ENCODE measurements at regions not wholly inside any gene's neighbourhood (a gene's known extent, or its start where the extent isn't known, plus 50 kb on each side); places are given as distances from the start of the nearest gene placed in this dataset.
"Not testable (repeated sequence)": the region's sequence is repeated elsewhere in the genome, so short reads cannot be mapped to it uniquely, and the experiment has no call there.

DNA sequence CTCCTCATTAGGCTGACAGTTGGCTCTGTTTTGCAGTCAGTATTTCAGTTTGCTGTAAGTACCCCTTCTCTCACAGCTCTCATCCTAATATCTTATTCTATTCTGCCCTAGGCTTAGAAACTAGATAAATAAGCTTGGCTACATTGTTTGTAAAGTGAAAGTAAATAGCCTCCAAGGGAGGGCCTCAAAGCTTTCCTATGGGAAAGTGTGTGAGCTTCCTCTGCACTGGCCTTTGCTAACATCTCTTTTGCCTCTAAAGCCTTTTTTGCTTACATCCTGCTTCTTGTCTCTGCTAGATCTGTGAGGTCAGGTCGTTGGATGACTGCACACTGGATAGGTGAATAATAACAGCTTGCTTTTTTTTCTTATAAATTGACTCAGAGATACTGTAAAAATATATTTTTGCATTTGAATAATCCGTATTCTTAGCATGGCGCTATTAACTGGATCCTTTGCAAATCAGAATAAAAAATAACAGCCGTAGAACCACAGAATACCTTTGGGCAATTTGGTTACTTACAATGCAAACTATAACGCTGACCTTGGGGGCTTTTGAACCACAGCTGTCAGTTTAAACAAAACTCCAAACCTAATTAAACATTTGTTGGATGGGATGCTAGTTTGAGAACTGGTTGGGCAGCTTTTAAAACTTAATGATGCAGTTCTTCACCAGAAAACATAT is 55.1 kb downstream of the TTC6 start:
- no peak for DNase-seq

DNA sequence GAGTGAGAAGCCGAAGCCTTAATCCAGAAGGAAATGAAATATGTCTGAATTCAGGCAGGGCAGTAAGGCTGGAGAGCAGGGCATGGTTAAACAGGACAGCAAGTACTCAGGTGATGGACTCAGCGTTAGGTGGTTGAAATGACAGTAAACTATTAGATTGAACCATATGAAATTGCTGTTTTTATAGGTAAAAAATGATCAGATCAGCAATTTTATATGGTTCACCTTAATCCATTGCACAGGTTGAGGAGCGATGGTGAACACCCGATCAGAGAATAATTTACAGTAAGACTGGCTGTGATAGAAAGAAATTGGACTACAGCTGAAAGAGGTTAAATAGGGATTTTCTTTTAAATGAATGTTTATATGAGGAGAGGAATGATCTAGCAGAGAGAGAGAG is 56.6 kb downstream of the TTC6 start:
- DNase-seq: no peak

DNA sequence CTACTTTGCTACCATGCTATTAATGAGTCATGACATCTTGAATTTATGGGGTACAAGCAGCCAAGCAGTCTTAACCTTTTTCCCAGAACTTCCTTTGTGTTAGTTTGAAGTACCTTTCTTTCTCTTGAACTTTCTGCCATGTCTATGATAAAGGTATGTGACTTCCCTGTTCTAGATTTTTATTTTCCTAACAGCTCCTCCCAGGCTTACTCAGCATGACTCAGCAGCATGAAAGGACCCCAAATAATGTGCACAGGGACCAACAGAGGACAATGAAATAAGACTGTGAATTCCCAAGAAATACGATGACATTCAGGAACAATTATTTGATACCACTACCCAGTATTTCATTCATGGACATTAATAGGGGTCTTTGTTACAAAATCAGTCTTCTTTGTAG is 60.0 kb downstream of the TTC6 start:
- no peak for DNase-seq

DNA sequence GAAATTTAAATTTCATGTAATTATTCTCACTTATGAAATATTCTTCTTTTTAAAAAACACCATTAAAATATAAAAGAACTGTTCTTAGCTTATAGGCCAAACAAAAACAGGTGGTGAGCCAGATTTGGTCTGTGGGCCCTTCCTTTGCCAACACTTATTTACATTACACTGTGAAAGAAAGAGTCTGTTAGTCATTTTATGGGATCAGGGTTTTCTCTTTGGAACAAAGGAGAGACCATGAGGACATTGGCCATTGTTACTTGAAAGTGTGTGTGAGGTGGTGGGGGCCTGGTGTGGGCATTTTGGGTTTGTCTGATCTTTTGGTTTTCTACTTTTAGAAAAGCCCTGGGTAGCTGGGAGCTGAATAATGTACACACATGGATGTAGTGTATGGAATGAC is 62.7 kb downstream of the TTC6 start:
- no peak for DNase-seq

DNA sequence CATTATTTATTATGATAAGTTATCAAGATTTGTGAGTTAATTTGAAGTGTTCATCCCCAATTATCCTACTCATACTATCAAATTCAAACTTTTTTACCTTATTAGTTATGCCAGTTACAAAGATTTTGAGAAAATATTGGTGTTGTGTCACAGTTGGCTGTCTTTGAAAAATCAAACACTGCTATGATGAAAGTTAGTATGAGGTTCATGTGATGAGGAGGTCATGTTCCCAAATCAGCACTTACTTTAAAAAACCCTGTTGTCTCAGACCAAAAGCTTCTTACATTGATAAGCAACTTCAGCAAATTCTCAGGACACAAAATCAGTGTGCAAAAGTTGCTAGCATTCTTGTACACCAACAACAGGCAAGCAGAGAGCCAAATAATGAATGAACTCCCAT is 68.1 kb downstream of the TTC6 start:
- DNase-seq: no peak

DNA sequence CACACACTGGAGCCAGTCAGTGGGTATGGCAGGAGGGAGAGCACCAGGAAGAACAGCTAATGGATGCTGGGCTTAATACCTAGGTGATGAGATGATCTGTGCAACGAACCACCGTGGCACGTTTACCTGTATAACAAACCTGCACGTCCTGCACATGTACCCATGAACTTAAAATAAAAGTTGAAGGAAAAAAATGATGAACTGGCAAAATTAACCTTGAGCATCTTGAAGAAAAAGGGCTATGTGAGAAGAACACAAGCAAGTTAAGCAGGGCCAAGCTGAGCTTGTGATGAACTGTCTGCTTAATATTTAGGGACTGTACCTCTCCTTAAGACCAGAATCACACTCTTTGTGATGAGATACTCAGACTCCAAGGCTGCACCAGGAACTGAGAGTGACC is 70.0 kb downstream of the TTC6 start:
- DNase-seq: no peak

DNA sequence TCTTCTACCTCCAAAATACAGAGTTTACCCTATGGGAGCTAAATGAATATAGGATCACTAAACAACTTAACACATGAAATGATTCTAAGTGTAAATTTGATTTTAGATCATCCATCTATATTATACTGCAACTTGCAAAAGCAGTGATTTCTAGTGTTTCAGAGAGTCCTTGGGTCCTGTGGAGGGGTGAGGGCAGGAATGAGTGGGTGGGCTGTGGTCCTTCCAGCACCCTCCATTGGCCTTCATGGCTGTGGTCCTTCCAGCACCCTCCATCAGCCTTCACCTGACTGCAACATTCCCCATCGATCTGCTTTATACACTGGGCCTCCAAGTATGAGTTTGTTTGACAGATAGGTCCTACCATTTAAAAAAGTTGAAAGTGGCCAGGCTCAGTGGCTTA is 70.5 kb downstream of the TTC6 start:
- no peak for DNase-seq

DNA sequence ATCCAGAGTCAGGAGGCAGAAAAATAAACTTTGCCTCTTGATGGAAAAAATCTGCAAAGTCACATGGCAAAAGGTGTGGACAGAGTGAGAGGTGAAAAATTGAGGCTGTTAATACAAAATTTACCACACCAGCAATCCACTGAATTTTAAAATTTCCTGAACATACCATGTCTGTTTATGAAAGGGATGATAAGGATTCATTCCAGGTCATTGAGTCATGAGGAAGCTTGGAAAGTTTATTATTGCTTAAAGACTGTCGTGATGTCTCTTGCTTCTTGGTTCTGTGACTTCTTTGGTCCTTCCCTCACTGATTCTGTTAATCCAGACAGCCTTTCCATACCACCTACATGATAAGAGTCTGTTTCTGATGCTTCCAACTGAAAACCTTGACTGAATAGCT is 73.2 kb downstream of the TTC6 start:
- no peak for DNase-seq

DNA sequence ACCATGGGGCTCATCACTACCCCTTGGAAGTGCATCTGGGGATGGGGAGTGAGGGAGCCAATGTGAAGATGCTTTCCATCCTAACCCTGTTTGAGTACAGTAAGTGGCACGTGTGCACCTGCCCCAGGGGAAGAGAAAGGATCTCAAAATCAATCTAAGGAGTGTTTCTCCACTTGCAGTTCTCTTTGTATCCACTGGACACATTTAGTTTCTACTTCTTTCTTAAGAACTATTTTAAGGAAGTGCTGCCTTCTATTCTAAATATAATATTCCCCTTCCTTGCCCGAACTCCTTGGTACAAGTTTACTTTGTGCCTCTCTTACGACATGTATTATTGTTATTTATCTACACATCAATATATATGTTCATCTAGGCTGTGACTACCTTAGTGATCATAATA is 73.8 kb downstream of the TTC6 start:
- no peak for DNase-seq

DNA sequence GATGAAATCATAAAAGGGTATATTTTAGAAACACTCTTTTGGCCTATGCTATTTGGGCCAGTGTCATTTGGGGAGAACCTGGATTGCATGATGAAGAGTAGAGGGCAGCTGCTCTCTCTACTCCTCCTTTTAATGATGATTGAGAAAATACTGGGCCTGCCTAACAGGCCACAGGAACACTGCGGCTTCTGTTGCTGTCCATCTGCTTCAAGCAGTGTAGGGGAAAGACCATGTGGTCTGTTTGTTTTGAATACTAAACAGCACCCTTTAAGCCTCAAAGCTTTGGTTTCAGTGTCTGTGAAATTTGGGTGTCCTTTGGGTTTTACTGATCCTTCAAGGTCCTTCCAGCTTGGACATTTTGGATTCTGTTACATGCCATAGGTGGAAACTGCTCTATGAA is 78.0 kb downstream of the TTC6 start:
- DNase-seq: no peak

DNA sequence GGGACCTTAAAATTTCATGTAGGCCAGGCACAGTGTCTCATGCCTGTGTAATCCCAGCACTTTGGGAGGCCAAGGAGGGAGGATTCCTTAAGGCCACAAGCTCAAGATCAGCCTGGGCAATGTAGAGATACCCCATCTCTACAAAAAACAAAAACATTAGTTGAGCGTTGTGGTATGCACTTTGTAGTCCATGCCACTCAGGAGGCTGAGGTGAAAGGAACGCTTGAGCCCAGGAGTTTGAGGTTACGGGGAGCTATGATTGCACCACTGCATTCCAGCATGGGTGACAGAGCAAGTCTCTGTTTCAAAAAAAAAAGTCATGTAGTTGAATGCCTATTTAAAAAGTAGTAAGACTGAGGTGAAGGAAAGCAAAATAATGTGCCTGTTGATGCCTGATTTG is 83.5 kb downstream of the TTC6 start:
- DNase-seq: no peak

DNA sequence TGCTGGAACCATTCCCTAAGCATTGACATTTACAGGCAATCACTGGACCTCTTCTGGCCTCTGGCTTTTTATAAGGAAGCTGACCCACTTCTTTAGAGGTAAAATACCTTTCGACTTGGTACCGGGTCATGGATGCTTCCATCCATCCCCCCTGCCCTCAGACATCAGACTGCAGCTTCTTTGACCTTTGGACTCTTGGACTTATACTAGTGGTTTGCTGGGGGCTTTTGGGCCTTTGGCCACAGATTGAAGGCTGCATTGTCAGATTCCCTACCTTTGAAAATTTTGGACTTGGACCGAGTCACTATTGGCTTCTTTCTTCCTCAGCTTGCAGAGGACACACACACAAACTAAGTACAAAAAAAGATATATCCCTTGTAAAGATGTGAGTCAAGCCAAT is 86.1 kb downstream of the TTC6 start:
- no peak for DNase-seq

DNA sequence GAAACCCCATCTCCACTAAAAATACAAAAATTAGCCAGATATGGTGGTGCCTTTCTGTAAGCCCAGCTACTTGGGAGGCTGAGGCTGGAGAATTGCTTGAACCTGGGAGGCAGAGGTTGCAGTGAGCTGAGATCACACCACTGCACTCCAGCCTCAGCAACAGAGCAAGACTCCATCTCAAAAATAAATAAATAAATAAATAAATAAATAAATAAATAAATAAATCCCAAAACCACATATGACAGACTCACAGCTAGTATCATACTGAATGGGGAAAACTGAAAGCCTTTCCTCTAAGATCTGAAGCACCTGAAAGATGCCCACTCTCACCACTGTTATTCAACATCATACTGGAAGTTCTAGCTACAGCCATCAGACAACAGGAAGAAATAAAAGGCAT is 97.3 kb downstream of the TTC6 start:
- not testable (repeated sequence) for DNase-seq

DNA sequence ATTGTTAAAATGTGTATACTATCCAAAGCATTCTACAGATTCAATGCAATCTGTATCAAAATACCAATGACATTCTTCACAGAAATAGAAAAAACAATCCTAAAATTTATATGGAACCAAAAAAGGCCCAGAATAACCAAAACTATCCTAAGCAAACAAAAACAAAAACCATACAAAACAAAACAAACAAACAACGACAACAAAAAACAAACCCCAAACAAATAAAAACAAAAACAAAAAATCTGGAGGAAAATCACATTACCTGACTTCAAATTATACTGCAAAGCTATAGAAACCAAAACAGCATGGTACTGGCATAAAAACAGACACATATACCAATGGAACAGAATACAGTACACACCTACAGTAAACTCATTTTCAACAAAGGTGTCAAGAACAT is 98.0 kb downstream of the TTC6 start:
- not testable (repeated sequence) for DNase-seq

DNA sequence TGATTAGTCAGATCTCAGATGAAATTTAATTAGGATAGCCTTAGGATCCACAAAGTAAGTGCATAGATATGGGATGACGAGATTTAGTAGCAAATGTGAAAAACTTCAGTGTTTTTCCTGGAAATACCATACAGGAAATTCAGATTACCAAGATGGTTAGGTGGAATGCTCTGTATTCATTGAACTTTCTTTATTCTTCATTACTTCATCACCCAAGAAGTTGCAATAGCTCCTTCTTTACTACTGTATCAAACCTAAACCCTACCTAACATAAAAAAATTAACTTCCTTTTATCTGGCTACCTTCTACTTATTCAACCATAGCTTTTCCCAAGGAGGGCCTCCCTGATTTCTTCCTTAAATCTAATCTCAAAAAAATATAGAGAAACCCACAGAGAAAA is 100.4 kb downstream of the TTC6 start:
- no peak for DNase-seq

DNA sequence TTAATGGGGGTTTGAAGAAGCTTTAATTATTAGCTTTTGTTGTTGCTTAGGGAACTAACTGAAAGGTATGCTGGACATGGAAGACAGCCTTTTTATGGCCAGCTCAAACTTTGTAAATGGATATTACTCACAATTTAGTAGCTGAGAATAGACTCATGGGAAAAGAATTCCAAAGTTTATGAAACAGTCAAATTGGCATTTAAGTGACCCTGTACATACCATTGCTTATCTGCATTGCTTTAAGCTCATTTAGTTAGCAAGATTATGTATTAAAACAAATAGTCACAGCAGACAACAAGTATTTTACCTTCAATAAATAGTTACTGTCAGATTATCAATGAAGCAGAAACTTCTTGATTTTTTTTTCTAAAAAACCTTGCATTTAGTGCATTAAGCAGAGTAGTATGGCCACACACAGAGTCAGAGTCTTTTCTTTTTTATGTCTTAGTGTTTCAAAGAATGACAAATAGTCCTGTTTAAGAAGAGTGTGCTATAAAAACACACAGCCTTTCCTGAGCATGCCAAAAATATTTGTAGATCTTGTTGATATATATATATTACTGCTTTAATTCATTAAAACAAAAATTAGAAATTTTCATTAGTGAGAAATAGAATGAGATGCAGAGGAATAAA is 102.2 kb downstream of the TTC6 start:
- no peak for DNase-seq

DNA sequence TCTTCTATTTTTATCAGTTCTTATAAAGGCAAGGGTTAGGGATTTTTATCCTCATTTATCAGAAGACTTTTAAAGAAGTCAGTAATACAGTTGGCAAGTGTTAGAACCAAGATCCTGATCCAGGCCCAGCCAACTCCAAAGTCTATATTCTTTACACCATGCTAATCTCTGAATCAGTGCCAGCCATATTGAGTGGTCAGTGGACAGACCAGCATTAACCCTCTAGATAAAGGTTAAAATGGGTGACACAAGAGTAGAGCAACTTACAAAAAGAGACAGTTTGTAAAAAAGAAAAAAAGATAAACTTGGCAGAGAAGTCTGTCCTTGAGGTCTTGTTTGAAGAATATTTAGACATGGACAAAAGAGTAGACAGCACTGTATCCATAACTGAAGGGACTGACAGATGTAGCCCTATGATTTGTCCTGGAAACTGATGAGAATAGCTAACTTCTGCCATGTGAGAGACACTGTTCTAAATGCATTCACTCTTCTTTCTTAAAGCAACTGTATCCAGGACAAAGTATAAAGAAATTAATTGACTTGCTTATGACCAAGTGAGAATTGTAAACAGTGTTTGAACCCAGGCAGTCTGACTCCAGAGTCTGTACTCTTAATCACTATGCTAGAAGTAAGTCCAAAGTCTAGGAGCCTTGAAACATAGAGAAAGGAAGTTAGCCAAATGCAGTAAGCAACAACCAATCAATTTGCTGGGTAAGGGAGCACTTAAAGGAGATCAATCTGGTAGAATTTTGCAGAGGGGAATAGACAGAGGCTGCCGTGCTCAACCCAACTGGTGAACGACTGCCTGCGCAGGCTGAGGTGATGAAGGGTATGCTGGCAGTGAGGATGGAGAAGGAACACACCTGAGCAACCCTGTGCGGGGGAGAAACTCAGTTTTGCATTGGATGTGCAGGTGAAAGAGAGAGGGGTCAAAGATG is 103.7 kb downstream of the TTC6 start:
- DNase-seq: no peak

DNA sequence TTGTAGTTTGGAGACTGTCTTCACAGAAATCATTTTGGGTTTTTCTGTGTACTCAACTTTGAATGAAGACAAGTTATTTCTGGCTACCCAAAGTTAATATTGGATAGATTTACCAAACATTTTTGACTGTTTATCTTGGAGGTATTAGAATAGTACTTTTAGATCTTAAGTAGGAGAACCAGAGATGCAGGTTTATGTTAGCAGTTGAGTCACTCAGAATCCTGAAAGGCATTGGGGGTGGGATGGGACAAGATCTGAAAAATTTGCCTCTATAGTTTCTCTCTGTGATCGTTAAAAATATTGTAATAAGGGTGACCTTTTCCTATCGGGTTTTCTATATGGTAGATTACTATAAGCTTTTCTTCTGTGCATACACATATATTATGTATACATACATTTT is 112.3 kb downstream of the TTC6 start:
- no peak for DNase-seq

DNA sequence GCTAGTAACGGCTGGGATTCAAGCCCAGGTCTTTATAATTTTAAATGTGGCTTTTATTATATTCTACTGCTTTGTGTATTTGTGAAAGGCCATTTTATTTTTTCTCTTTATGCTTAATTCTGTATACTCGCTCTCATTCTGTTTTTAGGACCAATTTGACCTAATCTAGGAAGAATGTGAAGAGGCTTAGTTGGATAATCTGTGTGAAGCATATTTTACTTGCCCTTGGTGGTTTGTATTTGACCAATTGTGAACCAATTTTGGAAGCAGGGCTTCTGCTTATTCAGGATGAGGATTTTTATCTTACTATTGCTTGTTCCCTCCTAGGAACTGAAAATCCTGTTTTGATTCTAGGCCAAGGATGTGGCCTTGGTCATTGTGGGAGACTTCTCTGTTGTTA is 113.1 kb downstream of the TTC6 start:
- DNase-seq: no peak

DNA sequence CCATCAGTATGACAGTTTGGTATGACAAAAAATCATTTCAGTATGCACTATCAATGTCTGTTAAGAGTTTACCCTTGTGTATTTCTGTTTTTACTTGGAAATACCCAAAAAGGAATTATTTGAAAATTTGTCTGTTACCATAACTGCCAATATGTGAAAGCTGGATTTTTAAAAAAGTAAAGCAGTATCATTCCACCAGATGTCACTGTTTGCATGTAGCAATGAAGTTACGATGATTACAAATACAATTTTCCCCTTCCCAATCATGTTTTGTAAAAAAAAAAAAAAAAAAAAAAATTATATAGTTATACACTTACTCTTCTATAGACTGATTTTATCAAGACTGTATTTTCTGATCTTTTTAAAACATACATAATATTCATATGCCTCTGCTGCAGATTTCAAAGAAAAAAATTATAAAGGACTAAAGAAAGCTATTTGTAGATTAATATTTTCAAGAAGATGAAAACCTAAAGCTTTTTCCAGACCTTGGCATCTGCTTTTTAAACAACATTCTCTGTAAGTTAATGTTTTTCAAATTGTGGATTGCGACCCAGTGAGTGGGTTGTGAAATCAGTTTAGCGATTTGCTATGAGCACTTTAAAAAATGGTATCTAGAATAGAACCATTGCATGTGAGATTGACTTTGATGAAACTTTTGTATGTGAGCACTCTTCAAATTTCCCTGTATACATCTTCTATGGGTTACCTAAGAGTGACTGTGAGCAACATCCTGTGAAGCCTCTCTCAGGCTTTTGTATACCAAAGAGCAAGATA is 114.2 kb downstream of the TTC6 start:
- DNase-seq: no peak

DNA sequence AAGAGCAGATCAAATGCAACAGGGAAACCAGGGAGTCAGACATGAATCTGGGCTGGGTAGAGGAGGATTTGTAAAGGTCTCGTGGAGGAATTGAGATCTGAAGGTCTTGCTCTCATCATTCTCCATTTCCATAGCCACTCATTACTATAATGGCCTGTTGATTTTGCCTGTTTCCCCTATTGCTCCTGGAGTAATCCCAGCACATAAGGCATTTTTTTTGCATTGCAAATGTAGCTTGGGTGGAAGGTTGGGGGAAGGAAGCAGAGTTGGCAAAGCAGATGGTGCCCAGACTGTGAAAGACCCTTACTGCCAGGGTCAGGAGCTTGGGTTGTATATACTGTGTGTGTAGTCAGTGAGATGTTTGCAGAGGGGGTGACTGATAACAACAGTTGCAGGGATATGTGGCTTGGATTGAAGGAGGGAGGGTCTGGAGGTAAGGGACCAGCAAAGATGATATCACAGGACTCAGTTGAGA is 116.0 kb downstream of the TTC6 start:
- no peak for DNase-seq

DNA sequence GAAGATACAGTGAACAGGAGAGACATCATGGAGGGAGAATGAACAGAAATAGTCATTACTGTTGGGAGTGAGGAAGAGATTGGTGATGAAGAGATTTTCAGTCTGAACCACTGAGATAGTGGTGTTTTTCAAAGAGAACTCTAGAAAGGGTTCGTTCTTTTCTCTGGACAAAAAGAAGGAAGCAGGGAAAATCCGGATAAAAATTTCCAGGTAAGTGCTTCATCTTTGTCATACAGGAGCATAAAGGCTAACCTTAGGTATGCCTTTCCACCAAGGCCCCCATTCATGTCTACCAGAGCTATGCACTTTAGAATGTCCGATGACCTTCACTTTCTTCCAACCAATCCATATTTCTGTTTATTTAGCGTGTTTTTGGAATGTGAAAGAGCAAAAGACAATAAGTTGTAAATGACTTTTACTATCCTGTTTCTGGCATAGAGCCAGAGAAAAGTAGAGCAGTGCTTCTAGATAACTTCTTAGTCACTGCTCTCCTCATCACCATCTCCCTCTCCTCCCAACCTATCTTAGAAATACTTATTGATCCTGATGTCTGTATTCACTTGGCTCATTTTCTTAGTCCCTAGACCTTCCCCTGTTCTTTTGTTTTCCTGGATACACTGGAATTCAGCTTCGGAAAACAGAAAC is 116.5 kb downstream of the TTC6 start:
- DNase-seq: no peak
